Occipital lobe (tissue), 1 donor: ENCODE measurements at regions not wholly inside any gene's neighbourhood (a gene's known extent, or its start where the extent isn't known, plus 50 kb on each side); places are given as distances from the start of the nearest gene placed in this dataset.

Source experiments
- DNase-seq: peaks from one replicate; lab custom pipeline; 2025; lab: John Stamatoyannopoulos, UW

GRCh38 chr15:97759363-97759762 is 201.1 kb upstream of the ARRDC4 start:
- DNase-seq = no peak

GRCh38 chr15:97761110-97761509 is 199.4 kb upstream of the ARRDC4 start:
- DNase-seq = no peak

GRCh38 chr15:97783240-97783639 is 177.3 kb upstream of the ARRDC4 start:
- DNase-seq = no peak

GRCh38 chr15:97786741-97787140 is 173.8 kb upstream of the ARRDC4 start:
- no peak for DNase-seq

GRCh38 chr15:97790180-97790579 is 170.3 kb upstream of the ARRDC4 start:
- DNase-seq = no peak

- no peak for DNase-seq
Measured at GRCh38 chr15:97791824-97792792, 168.4 kb upstream of the ARRDC4 start.

GRCh38 chr15:97804950-97805349 is 155.6 kb upstream of the ARRDC4 start:
- DNase-seq = no peak

GRCh38 chr15:97806766-97807165 is 153.7 kb upstream of the ARRDC4 start:
- no peak for DNase-seq

GRCh38 chr15:97815835-97816234 is 144.7 kb upstream of the ARRDC4 start:
- no peak for DNase-seq

- DNase-seq = no peak
Measured at GRCh38 chr15:97817276-97817890, 143.1 kb upstream of the ARRDC4 start.

GRCh38 chr15:97836003-97836402 is 124.5 kb upstream of the ARRDC4 start:
- DNase-seq = no peak

- DNase-seq = no peak
Measured at GRCh38 chr15:97837896-97838295, 122.6 kb upstream of the ARRDC4 start.

- no peak for DNase-seq
Measured at GRCh38 chr15:97838606-97839210, 121.8 kb upstream of the ARRDC4 start.

GRCh38 chr15:97840501-97840900 is 120.0 kb upstream of the ARRDC4 start:
- DNase-seq = no peak

- no peak for DNase-seq
Measured at GRCh38 chr15:97841558-97841957, 118.9 kb upstream of the ARRDC4 start.

- no peak for DNase-seq
Measured at GRCh38 chr15:97849183-97849582, 111.3 kb upstream of the ARRDC4 start.

- DNase-seq = peak; percentile 2
Measured at GRCh38 chr15:97858296-97858695, 102.2 kb upstream of the ARRDC4 start.

GRCh38 chr15:97861529-97862260 is 98.8 kb upstream of the ARRDC4 start:
- DNase-seq = no peak

GRCh38 chr15:97866959-97867358 is 93.5 kb upstream of the ARRDC4 start:
- DNase-seq = no peak

- no peak for DNase-seq
Measured at GRCh38 chr15:97867870-97868269, 92.6 kb upstream of the ARRDC4 start.

GRCh38 chr15:97868981-97869380 is 91.5 kb upstream of the ARRDC4 start:
- no peak for DNase-seq

GRCh38 chr15:97870771-97871170 is 89.7 kb upstream of the ARRDC4 start:
- DNase-seq = no peak
